DMS 273 (cell line): ENCODE measurements at regions not wholly inside any gene's neighbourhood (a gene's known extent, or its start where the extent isn't known, plus 50 kb on each side); places are given as distances from the start of the nearest gene placed in this dataset.
"Not testable (repeated sequence)": the region's sequence is repeated elsewhere in the genome, so short reads cannot be mapped to it uniquely, and the experiment has no call there.

Experiments
- DNase-seq: peaks from one replicate; lab custom pipeline; 2025; ENCODE audit not compliant: unreplicated experiment; lab: John Stamatoyannopoulos, UW

GRCh38 chr3:11739706-11740105 is 96.0 kb upstream of the VGLL4 start:
- peak; percentile 17 for DNase-seq

DNA sequence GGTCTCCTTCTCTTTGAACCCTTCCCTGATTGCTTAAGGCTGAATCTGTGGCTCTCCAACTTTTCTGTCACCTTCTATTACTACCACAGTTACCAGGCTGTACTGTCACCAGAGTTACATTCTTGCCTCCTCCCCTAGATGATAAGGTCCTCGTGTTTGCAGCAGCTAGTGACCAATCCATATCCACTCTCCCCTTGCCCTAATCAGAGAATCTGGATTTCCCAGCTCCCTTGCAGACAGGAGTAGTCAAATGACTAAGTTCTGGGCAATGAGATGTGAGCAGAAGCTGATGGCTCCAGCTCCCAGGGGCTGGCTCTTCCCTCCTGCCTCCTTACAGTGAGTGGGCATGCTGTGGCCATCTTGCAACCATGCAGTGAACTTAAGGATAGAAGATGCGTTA is 95.4 kb upstream of the VGLL4 start:
- DNase-seq = no peak

DNA sequence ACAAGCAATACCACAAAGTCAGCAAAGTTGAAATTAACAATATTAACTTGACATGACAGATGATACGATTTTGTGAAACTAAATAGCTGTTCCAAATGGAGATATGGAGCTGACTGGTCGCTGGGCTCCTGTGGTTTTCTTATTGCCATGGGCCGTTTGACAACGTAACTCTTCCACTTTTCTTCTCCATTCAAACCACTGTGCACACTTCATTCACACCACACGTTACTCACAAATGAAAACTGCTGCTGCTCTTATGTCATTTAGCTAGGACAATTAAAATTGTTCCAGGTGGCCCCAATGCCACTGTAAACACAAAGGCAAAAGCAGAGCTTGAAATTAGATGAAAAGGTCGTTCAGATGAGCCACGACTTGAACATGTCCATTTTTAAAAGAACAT is 94.0 kb upstream of the VGLL4 start:
- DNase-seq = no peak

- peak; percentile 9 for DNase-seq
These were observed 92.6 kb upstream of the VGLL4 start for GRCh38 chr3:11736136-11736833.

DNA sequence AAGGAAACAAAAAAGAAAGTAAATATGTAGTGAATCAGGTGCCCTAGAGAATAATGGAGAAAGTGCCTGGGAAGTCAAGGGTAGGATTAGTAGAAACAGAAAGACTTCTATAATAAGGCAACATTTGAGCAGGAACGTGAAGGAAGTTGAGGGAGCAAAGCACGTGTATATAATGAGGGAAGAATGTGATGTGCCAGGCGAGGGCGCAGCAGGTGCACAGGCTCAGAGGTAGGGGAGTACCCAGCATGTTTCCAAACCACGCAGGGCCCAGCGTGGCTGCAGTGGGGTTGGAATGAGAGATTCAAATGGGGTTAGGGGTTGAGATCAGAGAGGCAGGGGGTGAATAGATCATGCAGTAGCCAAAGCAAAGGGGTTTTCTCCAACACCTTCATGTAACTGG is 91.9 kb upstream of the VGLL4 start:
- no peak for DNase-seq

- DNase-seq = not testable (repeated sequence)
These were observed 91.4 kb upstream of the VGLL4 start for GRCh38 chr3:11735111-11735510.

DNA sequence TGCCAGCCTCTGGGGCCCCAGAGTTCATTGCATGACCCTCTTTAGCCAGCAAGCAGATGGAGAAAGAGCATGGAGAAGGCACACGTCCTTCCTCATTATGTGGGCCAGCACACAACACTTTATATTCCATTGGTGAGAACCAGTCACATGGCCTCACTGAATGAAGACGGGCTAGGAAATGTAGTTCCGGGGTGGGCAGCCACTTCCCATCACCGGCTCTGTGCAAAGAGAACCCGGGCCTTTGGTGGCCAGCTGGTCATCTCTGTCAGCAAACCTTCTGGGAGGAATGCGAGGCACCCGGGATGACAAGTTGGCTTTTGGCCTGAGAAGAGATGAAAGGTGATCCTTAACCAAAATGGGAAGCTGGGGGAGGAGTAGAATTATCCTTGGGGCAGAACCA is 90.2 kb upstream of the VGLL4 start:
- peak; percentile 30 for DNase-seq

GRCh38 chr3:11727207-11727606 is 83.5 kb upstream of the VGLL4 start:
- DNase-seq = no peak

DNA sequence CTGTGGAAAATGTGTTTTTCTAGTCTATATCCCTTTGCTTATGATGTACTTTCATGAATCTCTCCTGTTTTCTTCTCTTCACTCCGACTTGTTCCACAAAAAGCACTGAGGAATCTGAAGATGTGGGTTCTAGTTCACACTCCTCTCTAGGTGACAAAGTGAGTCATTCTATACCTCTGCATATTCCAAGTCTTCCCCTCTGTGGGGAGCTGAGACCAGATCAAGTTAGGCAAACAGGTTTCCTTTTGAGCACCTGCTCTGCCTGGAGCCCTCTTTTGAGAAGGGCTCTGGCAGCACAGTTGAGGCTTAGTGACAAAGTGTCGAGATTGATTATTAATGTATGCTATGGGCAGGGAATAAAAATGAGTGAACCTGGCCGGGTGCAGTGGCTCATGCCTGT is 82.4 kb upstream of the VGLL4 start:
- no peak for DNase-seq

DNA sequence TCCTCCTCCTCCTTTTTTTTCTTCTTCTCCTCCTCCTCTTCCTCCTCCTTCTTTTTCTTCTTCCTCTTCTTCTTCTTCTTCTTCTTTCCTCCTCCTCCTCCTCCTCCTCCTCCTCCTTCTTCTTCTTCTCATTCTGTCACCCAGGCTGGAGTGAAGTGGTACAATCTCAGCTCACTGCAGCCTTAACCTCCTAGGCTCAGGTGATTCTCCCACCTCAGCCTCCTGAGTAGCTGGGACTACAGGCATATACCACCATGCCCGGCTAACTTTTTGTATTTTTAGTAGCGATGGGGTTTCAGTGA is 81.6 kb upstream of the VGLL4 start:
- not testable (repeated sequence) for DNase-seq

DNA sequence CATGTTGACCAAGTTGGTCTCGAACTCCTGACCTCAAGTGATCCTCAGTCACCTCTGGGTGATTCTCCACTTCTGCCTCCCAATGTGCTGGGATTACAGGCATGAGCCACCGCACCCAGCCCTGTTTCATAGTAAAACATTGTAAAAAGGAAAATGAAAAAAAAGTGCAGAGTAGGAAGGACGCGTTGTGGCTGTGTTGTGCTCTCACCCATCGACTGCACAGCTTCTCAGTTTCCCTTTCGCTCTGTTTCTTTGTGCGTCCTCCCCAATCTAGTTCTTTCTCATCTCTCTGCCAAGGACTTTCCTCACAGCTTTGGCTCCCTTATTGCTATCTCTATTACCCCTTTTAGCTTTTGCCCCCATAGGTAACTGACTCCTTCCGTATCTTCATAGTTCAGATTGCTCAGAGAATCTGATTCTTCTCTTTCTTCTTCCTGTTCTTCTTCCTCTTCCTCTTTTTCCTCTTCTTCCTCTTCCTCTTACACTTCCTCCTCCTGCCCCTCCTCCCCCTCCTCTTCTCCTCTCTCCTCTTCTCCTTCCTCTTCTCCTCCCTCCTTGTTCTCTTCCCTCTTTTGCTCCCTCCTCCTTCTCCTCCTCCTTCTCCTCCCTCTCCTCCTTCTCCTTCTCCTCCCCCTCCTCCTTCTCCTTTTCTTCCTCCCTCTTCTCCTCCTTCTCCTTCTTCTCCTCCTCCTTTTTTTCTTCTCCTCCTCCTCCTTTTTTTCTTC is 81.1 kb upstream of the VGLL4 start:
- DNase-seq = no peak

GRCh38 chr3:11721479-11721878 is 77.8 kb upstream of the VGLL4 start:
- DNase-seq = no peak

DNA sequence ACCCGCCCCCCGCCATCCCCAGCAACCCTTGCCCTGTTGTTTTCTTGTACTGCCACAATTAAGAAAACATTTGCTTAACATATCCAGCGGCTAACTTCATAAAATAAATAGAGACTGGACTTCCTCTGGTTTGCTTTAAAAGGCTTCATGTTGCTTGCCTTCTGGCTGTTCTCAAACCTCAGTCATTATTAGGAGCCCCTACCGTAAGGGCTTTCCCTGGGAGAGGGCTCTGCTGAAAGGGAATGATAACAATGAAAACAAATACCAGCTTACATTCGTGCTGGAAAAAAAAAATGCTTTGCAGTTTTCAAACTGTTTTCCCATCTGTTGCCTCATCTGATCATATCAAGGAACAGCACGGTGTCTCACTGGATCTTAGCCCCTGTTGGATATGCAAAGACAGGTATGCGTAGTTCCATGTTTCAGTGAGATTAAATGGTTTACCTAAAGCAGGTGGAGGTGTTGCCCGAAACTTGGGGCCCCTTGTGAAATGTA is 77.2 kb upstream of the VGLL4 start:
- DNase-seq = peak; percentile 52

- peak; percentile 91 for DNase-seq
These were observed 76.7 kb upstream of the VGLL4 start for GRCh38 chr3:11720304-11720898.

- DNase-seq = peak; percentile 85
These were observed 75.9 kb upstream of the VGLL4 start for GRCh38 chr3:11719406-11720303.

DNA sequence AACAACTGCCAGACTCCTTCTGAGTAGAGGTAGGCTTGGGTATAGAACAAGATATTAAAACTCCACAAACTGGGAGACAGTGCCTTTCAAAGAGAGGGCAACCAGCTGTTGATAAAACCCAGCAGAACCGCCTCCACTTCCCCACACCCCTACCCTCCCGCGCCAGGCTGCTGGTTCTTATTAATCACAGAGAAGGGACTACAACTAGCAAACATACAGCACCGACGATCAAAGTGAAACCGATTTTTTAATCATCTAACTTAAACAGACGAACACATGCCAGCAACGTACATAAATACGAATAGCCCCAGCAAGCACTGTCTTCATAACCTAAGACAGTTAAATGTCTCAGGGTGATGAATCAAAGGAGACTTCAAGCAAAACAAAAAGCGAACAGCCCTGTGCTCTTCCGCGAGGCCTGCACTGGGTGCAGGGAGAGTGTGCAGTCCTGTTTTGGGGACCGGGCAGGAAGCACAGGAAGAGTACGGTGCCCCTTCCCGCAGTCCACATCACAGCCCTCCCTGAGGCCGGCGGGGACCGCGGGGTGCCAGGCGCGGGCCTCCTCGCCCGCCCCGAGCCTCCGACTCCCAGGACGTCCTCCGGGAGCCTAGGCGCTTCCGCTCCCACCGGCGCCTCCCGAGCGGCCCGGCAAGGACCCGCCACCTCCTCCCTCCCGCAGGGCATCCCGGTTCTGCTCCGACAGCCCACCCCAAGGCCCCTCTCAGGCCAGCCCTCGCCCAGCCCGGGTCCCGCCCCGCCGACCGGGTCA is 75.1 kb upstream of the VGLL4 start:
- peak; percentile 74 for DNase-seq

DNA sequence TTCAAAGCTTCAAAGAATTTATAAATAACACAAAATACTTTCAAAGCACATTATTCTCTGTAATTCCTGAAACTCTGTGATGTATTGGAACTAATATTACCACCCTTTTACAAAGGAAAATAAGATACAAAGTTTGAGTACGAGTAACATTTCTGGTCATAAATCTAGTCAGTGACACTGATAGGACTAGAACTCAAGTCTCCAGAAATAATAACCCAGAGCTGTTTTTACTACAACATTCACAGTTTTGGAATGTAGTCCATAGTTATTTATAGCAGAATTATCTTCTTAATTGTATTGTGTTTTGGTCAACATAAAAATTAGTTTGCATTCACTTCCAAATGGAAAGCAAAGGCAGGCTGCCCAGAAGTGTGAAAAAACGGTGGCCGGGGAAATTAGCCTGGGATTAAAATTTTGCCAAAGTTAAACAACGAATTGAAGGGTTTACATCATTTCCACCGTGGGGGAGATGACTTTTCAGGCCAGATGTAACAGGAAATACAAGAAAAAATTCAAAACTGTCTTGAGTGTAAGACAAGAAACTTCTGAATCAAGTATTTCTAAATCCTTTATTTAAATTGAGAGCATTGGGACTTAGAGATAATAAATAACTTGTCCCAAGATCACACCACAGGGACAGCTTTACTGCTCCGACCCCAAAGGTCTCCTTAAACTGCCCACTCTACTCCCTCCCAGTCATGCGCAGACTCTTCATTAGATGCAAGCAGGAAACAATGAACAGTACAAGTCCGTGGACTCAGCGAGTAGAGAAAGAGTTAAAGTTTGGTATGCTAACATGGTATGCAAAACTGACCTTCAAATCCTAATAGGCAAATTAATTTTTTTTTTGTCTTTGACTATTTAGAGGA is 74.3 kb upstream of the VGLL4 start:
- peak; percentile 36 for DNase-seq

GRCh38 chr3:11717301-11717700 is 73.6 kb upstream of the VGLL4 start:
- DNase-seq = peak; percentile 7

GRCh38 chr3:11716573-11717290 is 73.0 kb upstream of the VGLL4 start:
- DNase-seq = no peak
